ENCODE measurements at regions not wholly inside any gene's neighbourhood (a gene's known extent, or its start where the extent isn't known, plus 50 kb on each side); places are given as distances from the start of the nearest gene placed in this dataset.

- BruUV-seq (replicated peaks), result no TSS peak
- WGBS (ENCODE audit: insufficient coverage, low coverage, missing lambda C conversion rate), result 3% methylated on average over 2 of the region's 2 CpGs
- no peak overlapping the region for H3K4me3 ChIP-seq
- H3K9ac ChIP-seq (ENCODE audit: insufficient read depth in 1 of 2, low read depth in 2 of 2, low read length in 2 of 2), result no peak overlapping the region
- no peaks in the 10 kb centered on the region for H3K36me3 ChIP-seq (ENCODE audit: control insufficient read depth, insufficient read depth, low read length)
- no peak overlapping the region for H3K4me2 ChIP-seq (ENCODE audit: insufficient read depth, low read length)
- H3K9me1 ChIP-seq (ENCODE audit: control insufficient read depth, insufficient read depth, low read length), result no peaks in the 10 kb centered on the region
- ATAC-seq (no peak), DNase-seq (ENCODE audit: extremely low read depth in 1 of 4, low spot score in 3 of 4) (no peak), FAIRE-seq (no peak)
- no peaks in the 10 kb centered on the region for H4K20me1 ChIP-seq (replicated peaks; ENCODE audit: control insufficient read depth, insufficient read depth, low read length)
- intact Hi-C loops (cut with micrococcal nuclease) (no loop called here), in situ Hi-C loops (cut with MboI) (no loop called here)
- H2AFZ ChIP-seq (ENCODE audit: low read depth, low read length), result no peak overlapping the region
- ChIA-PET CTCF (ENCODE audit: low intra/inter-chr PET ratio) (no interaction called here), POLR2A (interaction anchor here (1.0 kb wide), 1 partner anchor 23 kb away, joined by 3 read pairs; no protein-coding TSS in a partner anchor)
- TF ChIP-seq ZNF707 (CRISPR knock-in tag; conservative IDR thresholded peaks at IDR 0.05), result no peak
- TF ChIP-seq PYGO2 (tag; IDR thresholded peaks at IDR 0.05), result no peak
- no peak for TF ChIP-seq GMEB1 (CRISPR knock-in tag; IDR thresholded peaks at IDR 0.05)
- no peak for TF ChIP-seq TAF7 (tag; IDR thresholded peaks at IDR 0.05)
- no peak for TF ChIP-seq DNMT1 (IDR thresholded peaks at IDR 0.05)
- no peak for TF ChIP-seq NFYB (IDR thresholded peaks at IDR 0.05; ENCODE audit: extremely low read depth, insufficient read length)
- TF ChIP-seq BRCA1 (IDR thresholded peaks at IDR 0.05), result no peak
- TF ChIP-seq BRCA1 (CRISPR knock-in tag; IDR thresholded peaks at IDR 0.05), result no peak
- TF ChIP-seq TCF7 (IDR thresholded peaks at IDR 0.05; ENCODE audit: borderline replicate concordance), result no peak
- TF ChIP-seq ZNF324 (CRISPR knock-in tag; IDR thresholded peaks at IDR 0.05), result no peak
- TF ChIP-seq ZNF699 (CRISPR knock-in tag; IDR thresholded peaks at IDR 0.05; ENCODE audit: insufficient replicate concordance), result no peak
- no peak for TF ChIP-seq KAT2B (IDR thresholded peaks at IDR 0.05; ENCODE audit: low read depth, low read length)
- TF ChIP-seq GABPB2 (CRISPR knock-in tag; conservative IDR thresholded peaks at IDR 0.05), result no peak
- no peak for TF ChIP-seq EGR1 (conservative IDR thresholded peaks at IDR 0.05)
- no peak for TF ChIP-seq ZNF134 (CRISPR knock-in tag; conservative IDR thresholded peaks at IDR 0.05)
- H3K79me2 ChIP-seq (ENCODE audit: control insufficient read depth, insufficient read depth, low read length), result no peaks in the 10 kb centered on the region
- no peaks in the 10 kb centered on the region for H3K27me3 ChIP-seq (ENCODE audit: control insufficient read depth in 2 of 2, insufficient read depth in 2 of 2, low read length in 2 of 2)
- no peaks in the 10 kb centered on the region for H3K9me3 ChIP-seq (replicated peaks; ENCODE audit: control insufficient read depth, insufficient read depth, low read depth, low read length)
- H3K27ac ChIP-seq (ENCODE audit: extremely low read depth, low read depth, low read length), result no peak overlapping the region
- no peaks in the 10 kb centered on the region for H3K4me1 ChIP-seq (replicated peaks in 1 of 2; ENCODE audit: control insufficient read depth in 2 of 2, insufficient read depth in 2 of 2, low read length in 2 of 2)
These were observed 677.0 kb upstream of the ID4 start for GRCh38 chr6:19160081-19160730.
